Superior temporal gyrus (tissue), 1 donor: ENCODE measurements at regions not wholly inside any gene's neighbourhood (a gene's known extent, or its start where the extent isn't known, plus 50 kb on each side); places are given as distances from the start of the nearest gene placed in this dataset.

Experiments
- DNase-seq: peaks from one replicate; pipeline ENCODE4 v3.0.0-alpha.2; 2016; ENCODE audit errors: extremely low spot score

DNA sequence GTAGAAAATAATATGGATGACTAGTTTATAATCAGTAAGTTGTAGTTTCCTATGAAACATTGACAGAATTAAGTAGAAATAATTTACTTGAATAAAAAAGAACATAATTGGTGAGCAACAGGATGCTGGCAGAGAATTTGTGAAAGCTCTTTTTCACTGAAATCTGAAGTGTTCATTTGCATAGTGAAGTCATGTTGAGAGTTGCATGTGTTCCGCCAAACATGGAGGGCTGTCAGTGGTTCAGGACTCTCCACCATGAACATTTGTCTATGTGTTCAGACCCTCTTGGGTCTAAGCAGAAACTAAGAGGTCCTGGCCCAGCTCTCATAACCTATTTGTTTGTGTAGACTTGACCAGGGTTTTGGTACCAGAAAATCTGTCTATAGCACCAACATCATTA is 182.5 kb upstream of the LINC00305 start:
- no peak for DNase-seq

DNA sequence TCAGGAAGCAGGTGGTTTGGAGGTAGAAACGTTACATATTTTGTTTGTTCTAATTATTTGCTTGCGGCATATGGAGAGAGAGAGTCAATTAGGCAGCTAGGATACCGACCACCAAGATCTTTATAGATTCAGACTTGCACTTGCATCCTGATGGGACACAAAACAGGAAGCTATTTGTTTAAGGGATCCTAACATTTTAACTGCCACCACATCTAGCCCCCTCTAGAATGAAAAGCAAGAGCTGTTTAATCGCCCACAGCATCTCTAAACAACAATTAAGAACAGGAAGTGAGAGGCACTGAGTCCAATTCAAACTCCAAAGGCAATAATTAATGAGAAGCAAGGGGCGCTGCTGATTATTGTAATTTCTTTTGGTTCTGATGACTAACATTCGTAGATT is 182.0 kb upstream of the LINC00305 start:
- DNase-seq = no peak

GRCh38 chr18:64330161-64330560 is 181.3 kb upstream of the LINC00305 start:
- DNase-seq = peak; percentile 33

DNA sequence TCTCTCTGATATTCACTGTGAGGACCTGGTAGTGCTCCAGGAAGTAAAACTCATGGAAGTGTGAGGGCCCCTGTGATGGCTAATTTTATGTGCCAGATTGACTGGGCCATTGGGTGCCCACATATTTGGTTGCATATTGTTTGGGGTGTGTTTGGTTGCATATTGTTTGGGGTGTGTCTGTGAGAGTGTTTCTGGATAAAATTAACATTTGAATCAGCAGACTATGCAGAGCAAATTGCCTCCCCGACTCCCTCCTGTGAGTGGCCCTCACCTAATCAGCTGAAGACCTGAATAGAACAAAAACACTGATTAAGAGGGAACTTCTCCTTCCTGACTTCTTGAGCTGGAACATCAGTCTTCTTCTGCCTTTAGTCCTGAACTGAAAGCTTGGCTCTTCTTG is 173.3 kb upstream of the LINC00305 start:
- DNase-seq = no peak

GRCh38 chr18:64318547-64318946 is 169.7 kb upstream of the LINC00305 start:
- no peak for DNase-seq

DNA sequence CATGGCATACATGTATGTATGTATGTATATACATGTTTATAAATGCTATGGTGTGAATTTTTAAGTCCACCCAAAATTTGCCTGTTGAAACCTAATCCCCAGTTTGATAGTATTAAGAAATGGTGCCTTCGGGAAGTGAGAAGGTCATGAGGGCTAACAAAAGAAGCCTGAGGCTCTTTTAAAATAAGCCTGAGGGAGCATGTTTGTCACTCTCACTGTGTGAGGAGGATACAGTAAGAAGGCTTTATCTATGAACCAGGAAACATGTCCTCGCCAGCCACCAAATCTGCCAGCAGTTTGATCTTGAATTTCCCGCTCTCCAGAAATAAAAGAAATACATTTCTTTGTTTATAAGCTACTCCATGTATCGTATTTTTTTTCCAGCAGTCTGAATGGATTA is 163.0 kb upstream of the LINC00305 start:
- DNase-seq = no peak

DNA sequence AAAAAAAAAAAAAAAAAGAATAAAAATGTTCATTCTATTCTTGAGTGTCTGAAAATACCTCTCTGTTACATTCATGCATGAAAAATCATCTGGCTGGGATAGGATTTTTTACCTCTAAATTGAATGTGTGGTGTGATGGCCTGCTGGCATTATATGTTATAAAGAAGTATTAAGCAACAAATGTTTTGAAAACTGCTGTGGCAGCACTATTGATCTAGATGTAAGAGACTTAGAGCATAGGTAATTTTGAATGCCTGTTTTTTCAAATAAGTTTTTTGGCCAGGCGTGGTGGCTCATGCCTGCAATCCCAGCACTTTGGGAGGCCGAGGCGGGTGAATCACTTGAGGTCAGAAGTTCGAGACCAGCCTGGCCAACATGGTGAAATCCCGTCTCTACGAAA is 147.0 kb upstream of the LINC00305 start:
- DNase-seq = no peak

DNA sequence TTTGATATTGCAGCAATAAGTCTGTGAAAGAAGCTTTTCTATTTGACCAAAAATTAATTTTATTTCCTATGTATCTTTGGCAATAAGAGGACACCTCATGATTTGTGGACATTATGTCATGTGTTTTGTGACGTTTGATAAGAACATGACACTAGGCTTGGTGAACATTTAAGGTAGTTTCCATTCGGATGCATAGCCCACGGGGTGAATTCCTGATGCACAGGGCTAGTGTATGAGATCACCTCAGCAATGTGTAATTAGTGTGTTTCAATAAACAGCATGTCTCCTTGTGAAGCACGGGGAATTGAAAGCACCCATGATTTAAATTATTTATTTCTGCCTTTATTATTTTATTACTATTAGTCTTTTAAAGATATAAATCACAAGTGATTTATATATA is 146.1 kb upstream of the LINC00305 start:
- DNase-seq = no peak

DNA sequence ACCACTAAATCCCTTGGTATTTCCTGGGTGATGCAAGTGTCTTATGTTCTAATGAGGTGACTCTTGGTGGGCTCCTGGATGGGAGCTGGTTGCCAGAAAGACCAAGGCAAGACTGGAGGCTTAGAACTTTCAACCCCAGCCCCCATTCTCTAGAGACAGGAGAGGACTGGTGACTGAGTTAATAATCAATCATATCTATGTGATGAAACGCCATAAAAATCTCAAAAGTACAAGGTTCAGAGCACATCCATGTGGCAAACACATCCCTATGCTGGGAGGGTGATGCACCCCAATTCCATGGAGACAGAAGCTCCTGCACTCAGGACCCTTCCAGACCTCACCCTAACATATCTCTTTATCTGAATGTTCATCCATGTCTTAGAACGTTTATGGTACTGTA is 139.5 kb upstream of the LINC00305 start:
- DNase-seq = no peak

GRCh38 chr18:64287926-64288325 is 139.0 kb upstream of the LINC00305 start:
- no peak for DNase-seq

GRCh38 chr18:64283059-64283458 is 134.2 kb upstream of the LINC00305 start:
- no peak for DNase-seq

DNA sequence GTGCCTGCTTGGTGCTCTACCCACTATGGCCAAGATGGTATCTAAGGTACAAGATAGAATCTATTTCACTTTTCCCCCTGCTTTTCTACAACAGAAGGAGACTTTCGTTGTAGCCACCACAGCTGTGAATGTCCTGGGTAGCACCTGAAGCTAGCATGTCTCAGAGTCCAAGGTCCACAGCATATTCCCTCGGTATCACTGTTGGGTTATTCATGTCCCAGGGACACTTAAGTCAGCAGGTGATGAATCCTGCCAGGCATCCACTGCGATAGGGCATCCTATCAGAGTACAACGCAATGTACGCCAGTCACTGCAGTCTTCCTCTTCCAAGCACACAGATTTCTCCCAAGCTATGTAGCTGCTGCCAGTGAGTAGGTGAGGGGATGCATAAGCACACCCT is 129.1 kb upstream of the LINC00305 start:
- no peak for DNase-seq

DNA sequence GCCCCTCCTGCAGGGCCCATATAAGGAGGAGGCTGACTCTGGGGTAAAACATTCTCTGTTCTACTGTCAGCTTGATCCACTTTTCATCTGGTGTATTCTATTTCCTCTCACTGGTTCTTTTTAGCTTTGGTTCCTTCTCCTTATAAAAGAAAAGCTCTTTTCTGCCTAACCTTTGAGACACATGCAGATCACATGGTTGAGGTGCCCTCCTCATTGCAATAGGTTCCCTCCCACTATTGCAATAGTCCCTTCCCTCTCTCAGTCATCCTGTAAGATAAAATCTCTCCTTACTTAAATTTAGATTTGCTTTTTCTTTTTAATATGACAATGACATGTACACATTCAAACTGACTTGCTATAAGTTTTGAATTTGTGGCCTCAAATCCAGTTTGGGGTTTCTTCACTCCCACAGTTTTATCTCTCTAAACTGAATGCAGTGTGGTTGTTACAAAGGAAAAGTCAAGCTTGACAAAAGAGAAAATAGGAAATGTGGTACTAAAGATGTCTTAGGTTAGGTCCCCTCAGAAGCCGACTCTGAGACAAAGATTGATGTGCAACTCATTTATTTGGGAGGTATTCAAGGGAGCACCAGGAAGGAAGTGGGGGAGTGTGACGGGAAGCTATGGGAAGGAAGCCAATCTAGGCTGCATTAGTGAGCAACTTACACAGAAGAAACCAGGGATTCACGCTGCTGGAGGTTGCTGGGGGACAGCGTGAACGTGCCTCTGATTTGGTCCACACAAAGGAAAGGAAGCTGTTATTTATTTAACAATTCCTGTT is 127.6 kb upstream of the LINC00305 start:
- DNase-seq = no peak

DNA sequence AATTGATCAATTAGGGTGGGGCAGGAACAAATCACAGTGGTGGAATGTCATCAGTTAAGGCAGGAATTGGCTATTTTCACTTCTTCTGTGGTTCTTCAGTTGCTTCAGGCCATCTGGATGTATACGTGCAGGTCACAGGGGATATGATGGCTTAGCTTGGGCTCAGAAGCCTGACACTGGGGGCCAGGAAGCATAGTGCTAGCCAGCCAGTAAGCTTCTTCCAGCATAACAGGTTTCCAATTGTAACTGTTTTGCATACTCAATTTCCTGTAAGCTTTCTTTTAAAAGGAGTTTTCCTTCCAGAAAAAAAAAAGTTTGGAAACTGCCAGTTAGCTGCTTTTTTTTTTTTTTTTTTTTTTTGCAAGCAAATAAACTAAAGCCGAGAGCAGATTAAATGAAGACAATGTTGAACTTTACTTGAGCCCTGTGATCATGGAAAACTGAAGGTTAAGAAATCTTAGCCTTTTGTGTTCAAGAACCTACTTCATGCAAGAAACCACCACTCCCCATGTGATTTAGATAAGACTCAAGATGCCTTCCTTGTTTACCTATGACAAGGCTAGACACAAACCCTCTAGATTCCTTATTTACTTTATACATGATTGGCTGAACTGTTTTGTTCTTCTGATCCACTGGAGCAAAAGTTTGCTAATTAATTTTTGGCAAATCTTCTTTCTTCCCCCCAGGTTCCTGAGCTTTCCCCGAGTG is 126.9 kb upstream of the LINC00305 start:
- no peak for DNase-seq

- no peak for DNase-seq
Observed at GRCh38 chr18:64273724-64274123, 124.8 kb upstream of the LINC00305 start.

DNA sequence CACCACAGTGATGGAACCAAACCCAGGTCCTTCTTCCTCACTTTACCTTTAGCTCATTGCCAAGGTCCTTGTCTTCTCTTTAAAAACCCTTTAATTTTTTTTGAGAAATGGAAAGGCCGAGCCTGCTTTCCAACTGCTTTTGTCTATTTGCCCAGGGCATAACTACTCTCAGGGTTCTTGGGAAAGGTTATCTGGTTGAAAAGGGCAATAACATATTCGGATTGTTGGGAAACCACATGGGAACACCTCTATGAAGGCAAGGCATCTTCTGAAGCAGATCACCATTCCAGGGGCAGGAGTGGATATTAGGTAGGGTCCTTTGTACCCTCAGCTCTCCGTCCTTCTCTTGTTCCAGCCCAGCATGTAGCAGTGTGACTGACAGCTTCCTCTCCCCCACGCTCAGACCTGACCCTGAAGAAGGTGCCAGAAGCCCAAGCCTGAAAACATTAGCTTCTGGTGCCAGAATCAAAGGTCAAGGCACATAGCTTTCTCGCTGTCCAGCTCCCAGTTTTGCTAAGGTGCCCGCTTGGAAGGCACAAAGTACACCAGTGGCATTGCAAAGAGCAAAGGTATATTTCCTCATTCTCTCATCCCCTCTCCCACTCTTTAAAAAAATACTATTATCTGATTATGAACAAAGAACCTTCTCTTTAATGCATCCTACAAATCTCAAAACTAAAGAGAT is 123.2 kb upstream of the LINC00305 start:
- no peak for DNase-seq

DNA sequence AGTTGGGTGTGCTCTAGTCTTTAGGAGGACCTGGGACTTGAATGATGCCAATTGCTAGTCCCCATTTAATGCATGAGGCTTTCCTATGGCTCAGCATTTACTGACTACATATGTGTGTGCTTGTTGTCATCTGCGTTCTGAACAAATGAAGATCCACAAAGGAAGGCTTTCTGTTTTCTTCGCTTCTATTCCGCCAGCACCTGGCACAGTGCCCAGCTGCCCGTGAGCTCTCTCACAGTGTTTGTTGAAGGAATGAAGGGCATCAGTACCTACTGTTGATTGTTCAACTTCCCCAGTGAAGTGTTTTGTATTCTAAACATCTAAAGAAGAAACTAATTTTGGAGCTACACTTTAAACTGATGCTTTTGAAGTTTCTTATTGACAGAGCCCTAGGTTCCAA is 122.4 kb upstream of the LINC00305 start:
- DNase-seq = peak; percentile 19

DNA sequence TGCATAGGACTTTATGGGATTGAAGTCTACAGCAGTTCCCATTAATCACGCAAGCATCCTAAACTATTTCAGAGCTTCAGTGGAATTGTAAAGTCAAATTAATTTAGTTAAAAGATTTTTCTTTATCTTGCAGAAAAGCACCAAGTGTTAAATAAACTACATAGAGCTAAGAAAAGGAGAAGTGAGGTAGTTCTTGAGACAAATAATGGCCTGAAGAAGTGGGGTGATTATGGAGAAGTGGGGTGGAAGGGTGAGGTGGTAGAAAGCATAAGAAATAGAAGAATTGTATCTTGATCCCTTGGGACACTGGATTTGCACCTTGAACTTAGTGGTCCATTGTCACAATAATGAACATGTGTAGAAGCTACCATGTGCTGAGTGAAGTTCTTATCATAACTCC is 121.7 kb upstream of the LINC00305 start:
- DNase-seq = no peak

DNA sequence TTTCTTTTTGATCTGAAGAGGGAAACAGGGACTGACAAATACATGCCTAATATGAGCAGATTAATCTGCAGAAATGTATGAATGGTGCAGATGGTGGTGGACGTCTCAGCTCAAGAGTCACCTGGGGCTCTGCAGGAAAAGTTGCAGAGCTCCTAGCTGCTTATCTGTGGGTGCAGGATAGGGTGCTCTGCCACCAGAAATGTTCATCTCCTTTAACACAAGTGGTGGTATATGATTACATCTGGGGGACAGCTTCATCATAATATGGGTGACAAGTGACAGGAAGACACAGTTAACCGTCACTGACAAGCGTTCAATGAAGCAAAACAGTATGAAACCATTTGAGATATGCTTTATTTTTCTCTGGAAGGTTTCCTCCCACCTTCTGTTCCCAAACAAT is 121.2 kb upstream of the LINC00305 start:
- DNase-seq = no peak

GRCh38 chr18:64264171-64264570 is 115.3 kb upstream of the LINC00305 start:
- DNase-seq = no peak

GRCh38 chr18:64260810-64261209 is 111.9 kb upstream of the LINC00305 start:
- no peak for DNase-seq

GRCh38 chr18:64259871-64260270 is 111.0 kb upstream of the LINC00305 start:
- DNase-seq = no peak

DNA sequence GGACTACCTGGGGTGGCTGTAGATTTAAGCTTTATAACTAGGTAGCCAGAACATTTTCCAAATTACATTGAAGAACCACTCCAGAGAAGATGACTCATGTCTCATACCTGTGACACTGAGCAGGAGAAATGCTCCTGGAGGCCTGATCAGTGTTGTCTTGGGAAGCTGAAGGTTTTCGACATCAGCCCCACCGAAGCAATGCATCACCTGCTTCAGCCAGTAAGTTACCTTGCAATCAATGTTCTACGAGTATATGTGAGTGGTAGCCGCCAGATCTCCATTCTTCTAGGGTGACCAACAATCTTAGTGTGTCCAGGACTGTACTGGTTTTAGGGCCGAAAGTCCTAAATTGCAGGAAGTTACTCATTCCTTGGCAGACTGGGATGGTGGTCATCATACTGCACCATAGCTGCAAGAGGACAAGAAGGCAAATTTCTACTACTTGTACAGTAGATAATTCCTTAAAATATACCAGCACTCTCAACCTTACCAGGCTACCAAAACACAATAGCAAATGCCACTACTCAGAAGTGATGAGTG is 109.3 kb upstream of the LINC00305 start:
- DNase-seq = no peak
